Fibroblast of the aortic adventitia (primary cell): ENCODE measurements at regions not wholly inside any gene's neighbourhood (a gene's known extent, or its start where the extent isn't known, plus 50 kb on each side); places are given as distances from the start of the nearest gene placed in this dataset.

Experiments
- DNase-seq: peaks from one replicate; pipeline ENCODE4 v3.0.0-alpha.2; 2010; ENCODE audit warnings: low read depth
- H3K4me3 ChIP-seq: 2 replicates; pipeline ENCODE4 v1.5.1; 2011; ENCODE audit warnings: low read depth, mild to moderate bottlenecking, control low read depth, low read length, moderate library complexity
- CTCF ChIP-seq: IDR thresholded peaks from 2 replicates; pipeline ENCODE4 v1.5.1; 2011; ENCODE audit warnings: mild to moderate bottlenecking, low read length, control low read depth, inconsistent platforms; ENCODE audit not compliant: insufficient read depth

GRCh38 chr15:52912172-52912571 is 122.0 kb upstream of the ONECUT1 start:
- no peak overlapping the region for H3K4me3 ChIP-seq
- no peak for TF ChIP-seq CTCF
- no peak for DNase-seq

GRCh38 chr15:52893338-52893737 is 103.2 kb upstream of the ONECUT1 start:
- DNase-seq, result no peak
- no peak for TF ChIP-seq CTCF
- H3K4me3 ChIP-seq, result no peak overlapping the region

- no peak for DNase-seq
- H3K4me3 ChIP-seq, result no peak overlapping the region
- no peak for TF ChIP-seq CTCF
Observed at GRCh38 chr15:52879904-52880303, 89.8 kb upstream of the ONECUT1 start.

GRCh38 chr15:52879145-52879544 is 89.0 kb upstream of the ONECUT1 start:
- no peak for TF ChIP-seq CTCF
- DNase-seq, result no peak
- no peak overlapping the region for H3K4me3 ChIP-seq

- no peak for DNase-seq
- no peak overlapping the region for H3K4me3 ChIP-seq
- TF ChIP-seq CTCF, result no peak
Observed at GRCh38 chr15:52876991-52877663, 87.0 kb upstream of the ONECUT1 start.

- no peak overlapping the region for H3K4me3 ChIP-seq
- DNase-seq, result no peak
- no peak for TF ChIP-seq CTCF
Observed at GRCh38 chr15:52872036-52872818, 82.1 kb upstream of the ONECUT1 start.
